Tibial nerve (tissue), 4 donors: ENCODE measurements at regions not wholly inside any gene's neighbourhood (a gene's known extent, or its start where the extent isn't known, plus 50 kb on each side); places are given as distances from the start of the nearest gene placed in this dataset.

ENCODE experiments used
- EP300 ChIP-seq, 2 donors: sonication (generic); formaldehyde crosslinking; IDR thresholded peaks; one replicate each; pipeline ENCODE4 v1.6.1; 2017; ENCODE audit warnings: antibody characterized with exemption in 2 of 2, mild to moderate bottlenecking in 1 of 2
- POLR2A ChIP-seq, 2 donors: fragments of 450-650 bp; IDR thresholded peaks; one replicate each; pipeline ENCODE4 v1.6.1; 2017; ENCODE audit warnings: antibody characterized with exemption in 2 of 2, mild to moderate bottlenecking in 2 of 2, moderate library complexity in 2 of 2
- TF ChIP-seq, protein P1 (sequence below), 5 experiments: fragments of 200-600 bp in 3 of 5; fragments of 450-650 bp in 2 of 5; sonication (generic) in 3 of 5; IDR thresholded peaks; one replicate each; pipeline ENCODE4 v1.5.1; 2016 to 2019; ENCODE audit warnings: antibody characterized with exemption in 5 of 5, mild to moderate bottlenecking in 3 of 5, moderate library complexity in 2 of 5

GRCh38 chr3:150239766-150240165 is 168.3 kb upstream of the TSC22D2 start:
- TF ChIP-seq, protein P1, sequence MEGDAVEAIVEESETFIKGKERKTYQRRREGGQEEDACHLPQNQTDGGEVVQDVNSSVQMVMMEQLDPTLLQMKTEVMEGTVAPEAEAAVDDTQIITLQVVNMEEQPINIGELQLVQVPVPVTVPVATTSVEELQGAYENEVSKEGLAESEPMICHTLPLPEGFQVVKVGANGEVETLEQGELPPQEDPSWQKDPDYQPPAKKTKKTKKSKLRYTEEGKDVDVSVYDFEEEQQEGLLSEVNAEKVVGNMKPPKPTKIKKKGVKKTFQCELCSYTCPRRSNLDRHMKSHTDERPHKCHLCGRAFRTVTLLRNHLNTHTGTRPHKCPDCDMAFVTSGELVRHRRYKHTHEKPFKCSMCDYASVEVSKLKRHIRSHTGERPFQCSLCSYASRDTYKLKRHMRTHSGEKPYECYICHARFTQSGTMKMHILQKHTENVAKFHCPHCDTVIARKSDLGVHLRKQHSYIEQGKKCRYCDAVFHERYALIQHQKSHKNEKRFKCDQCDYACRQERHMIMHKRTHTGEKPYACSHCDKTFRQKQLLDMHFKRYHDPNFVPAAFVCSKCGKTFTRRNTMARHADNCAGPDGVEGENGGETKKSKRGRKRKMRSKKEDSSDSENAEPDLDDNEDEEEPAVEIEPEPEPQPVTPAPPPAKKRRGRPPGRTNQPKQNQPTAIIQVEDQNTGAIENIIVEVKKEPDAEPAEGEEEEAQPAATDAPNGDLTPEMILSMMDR (IDR thresholded peaks at IDR 0.05): no peak
- TF ChIP-seq EP300 (IDR thresholded peaks at IDR 0.05) (no peak), POLR2A (IDR thresholded peaks at IDR 0.05) (no peak)
